ENCODE measurements at regions not wholly inside any gene's neighbourhood (a gene's known extent, or its start where the extent isn't known, plus 50 kb on each side); places are given as distances from the start of the nearest gene placed in this dataset.

DNA sequence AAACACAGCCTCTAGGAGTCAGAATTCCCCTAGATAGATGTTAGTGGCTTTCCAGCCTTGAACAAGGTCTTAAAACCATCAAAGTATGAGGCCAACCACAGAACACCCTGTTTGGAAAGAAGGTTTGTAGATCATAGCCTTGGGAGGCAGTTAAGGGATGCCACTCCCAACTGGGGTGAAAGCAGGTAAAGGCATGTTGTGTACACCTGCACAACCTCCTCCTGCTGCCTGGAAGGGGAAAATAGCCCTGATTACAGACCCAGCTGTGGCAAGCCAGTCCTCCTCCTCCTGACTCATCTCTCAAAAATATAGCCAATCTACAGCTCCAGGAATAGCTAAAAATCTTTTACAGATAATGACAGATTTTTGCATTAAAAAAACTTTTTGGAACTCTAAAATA, 108.1 kb downstream of the RBM43 start:
- intact Hi-C loops (cut with DNase I) = no loop called here
- no peak overlapping the region for H3K27ac ChIP-seq
- no peaks in the 10 kb centered on the region for H3K27me3 ChIP-seq (ENCODE audit: insufficient read depth in 3 of 3, low read length in 2 of 3)
- H3K4me3 ChIP-seq = no peak overlapping the region
- no peaks in the 10 kb centered on the region for H3K9me3 ChIP-seq
- H3K36me3 ChIP-seq (ENCODE audit: insufficient read depth in 1 of 2, low read depth in 1 of 2) = no peaks in the 10 kb centered on the region
- no peaks in the 10 kb centered on the region for H3K4me1 ChIP-seq
- ATAC-seq = no peak
- DNase-seq = no peak
- TF ChIP-seq, protein P1, sequence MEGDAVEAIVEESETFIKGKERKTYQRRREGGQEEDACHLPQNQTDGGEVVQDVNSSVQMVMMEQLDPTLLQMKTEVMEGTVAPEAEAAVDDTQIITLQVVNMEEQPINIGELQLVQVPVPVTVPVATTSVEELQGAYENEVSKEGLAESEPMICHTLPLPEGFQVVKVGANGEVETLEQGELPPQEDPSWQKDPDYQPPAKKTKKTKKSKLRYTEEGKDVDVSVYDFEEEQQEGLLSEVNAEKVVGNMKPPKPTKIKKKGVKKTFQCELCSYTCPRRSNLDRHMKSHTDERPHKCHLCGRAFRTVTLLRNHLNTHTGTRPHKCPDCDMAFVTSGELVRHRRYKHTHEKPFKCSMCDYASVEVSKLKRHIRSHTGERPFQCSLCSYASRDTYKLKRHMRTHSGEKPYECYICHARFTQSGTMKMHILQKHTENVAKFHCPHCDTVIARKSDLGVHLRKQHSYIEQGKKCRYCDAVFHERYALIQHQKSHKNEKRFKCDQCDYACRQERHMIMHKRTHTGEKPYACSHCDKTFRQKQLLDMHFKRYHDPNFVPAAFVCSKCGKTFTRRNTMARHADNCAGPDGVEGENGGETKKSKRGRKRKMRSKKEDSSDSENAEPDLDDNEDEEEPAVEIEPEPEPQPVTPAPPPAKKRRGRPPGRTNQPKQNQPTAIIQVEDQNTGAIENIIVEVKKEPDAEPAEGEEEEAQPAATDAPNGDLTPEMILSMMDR (IDR thresholded peaks at IDR 0.05) = no peak

DNA sequence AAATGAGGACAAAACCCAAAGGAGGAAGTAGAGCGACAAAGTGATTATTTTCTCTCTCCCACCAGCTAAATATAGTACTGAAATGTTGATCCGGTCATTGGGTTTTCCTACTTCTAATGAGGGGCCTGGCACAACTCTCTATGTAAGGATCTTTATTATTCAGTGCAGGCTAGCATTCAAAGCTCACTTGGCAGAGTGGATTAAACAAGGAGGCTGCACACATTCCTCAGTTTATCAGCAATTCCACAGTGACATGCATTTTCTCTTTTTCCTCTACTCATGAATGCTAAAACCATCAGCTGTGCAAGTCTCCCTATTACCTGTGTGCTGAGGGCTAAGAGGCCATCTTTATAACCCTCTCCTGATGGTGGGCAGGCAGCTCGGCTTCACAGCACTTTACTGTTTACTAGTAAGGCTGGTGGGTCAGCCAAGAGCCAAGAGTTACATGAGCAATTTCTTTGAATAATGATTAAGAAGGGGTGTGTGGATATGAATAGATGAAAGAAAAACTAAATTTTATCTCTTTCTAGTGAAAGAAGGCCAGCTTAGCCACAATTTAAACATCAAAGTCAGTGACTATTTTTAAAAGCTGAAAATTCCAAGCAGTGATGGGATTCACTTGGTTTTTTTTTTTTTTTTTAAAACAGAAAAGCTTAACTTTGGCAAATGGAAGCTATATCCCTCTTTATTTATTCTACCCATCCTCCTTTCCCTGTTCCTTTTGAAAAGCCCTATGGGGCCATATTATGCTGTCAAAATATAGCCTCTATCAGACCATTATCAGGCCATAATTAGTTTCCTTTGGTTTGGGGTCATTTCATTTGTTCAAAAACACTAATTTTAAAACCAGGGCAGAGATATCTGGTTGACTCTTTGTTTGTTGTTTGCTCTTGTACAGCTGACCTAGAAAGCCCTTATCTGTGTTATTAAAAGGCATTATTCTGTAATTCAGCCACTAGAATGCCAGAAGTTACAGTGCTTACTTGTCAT, 111.0 kb downstream of the RBM43 start:
- no peak for DNase-seq
- H3K27me3 ChIP-seq (ENCODE audit: insufficient read depth in 3 of 3, low read length in 2 of 3) = no peaks in the 10 kb centered on the region
- no peak for ATAC-seq
- H3K36me3 ChIP-seq (ENCODE audit: insufficient read depth in 1 of 2, low read depth in 1 of 2) = no peaks in the 10 kb centered on the region
- no peak overlapping the region for H3K4me3 ChIP-seq
- H3K4me1 ChIP-seq = no peaks in the 10 kb centered on the region
- TF ChIP-seq, protein P1 (IDR thresholded peaks at IDR 0.05) = no peak
- no peaks in the 10 kb centered on the region for H3K9me3 ChIP-seq
- intact Hi-C loops (cut with DNase I) = no loop called here
- H3K27ac ChIP-seq = no peak overlapping the region
- 23 to 39% (median 38%) methylated on average over 3 of the region's 3 CpGs for WGBS, 3 donors

DNA sequence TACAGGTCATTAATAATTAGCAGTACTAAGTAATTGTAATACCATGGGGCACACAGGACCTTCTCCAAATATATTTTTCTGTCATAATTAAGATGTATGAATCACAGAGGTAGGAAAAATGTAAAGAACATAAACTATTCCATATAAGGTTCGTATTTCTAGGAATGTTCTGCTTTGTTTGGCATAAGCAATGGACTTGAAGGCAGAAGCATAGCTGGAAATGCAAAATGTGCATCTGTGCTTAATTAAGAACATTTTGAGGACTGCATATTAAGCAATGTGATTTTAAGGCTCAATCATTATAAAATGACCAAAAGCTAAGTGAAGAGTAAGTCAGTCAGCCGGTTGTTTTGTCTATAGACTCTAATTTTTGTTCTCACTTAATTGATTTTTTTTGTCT, 123.2 kb downstream of the RBM43 start:
- H3K36me3 ChIP-seq (ENCODE audit: insufficient read depth in 1 of 2, low read depth in 1 of 2) = no peaks in the 10 kb centered on the region
- ATAC-seq = no peak
- no peaks in the 10 kb centered on the region for H3K9me3 ChIP-seq
- H3K4me3 ChIP-seq = no peak overlapping the region
- TF ChIP-seq, protein P1 (IDR thresholded peaks at IDR 0.05) = no peak
- 70 to 81% (median 76%) methylated on average over 2 of the region's 2 CpGs for WGBS, 3 donors
- no peaks in the 10 kb centered on the region for H3K27me3 ChIP-seq (ENCODE audit: insufficient read depth in 3 of 3, low read length in 2 of 3)
- DNase-seq = no peak
- intact Hi-C loops (cut with DNase I) = no loop called here
- H3K27ac ChIP-seq = no peak overlapping the region
- no peaks in the 10 kb centered on the region for H3K4me1 ChIP-seq

DNA sequence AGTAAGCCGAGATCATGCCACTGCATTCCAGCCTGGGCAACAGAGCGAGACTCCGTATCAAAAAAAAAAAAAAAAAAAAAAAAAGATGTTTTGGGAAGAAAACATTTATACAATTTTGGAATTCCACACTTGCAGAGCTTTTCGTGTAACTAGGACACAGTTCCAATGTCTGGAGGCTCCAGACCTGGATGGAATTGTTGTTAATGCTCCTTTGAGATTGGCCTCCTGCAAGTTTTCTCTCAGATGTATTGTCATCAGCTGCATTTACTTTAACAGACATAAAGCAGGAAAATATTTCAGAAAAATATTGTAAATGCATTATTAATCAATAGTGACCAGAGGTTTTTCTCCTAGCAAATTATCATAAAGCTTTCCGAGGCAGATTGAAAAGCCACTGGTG, 124.1 kb downstream of the RBM43 start:
- no peaks in the 10 kb centered on the region for H3K9me3 ChIP-seq
- TF ChIP-seq, protein P1 (IDR thresholded peaks at IDR 0.05) = no peak
- H3K27ac ChIP-seq = no peak overlapping the region
- intact Hi-C loops (cut with DNase I) = no loop called here
- H3K36me3 ChIP-seq (ENCODE audit: insufficient read depth in 1 of 2, low read depth in 1 of 2) = no peaks in the 10 kb centered on the region
- no peak for ATAC-seq
- H3K4me1 ChIP-seq = no peaks in the 10 kb centered on the region
- H3K27me3 ChIP-seq (ENCODE audit: insufficient read depth in 3 of 3, low read length in 2 of 3) = no peaks in the 10 kb centered on the region
- DNase-seq = no peak
- H3K4me3 ChIP-seq = no peak overlapping the region
- 53 to 66% (median 63%) methylated on average over 5 of the region's 5 CpGs for WGBS, 3 donors
